Heart left ventricle (tissue), 16 donors: ENCODE measurements at regions not wholly inside any gene's neighbourhood (a gene's known extent, or its start where the extent isn't known, plus 50 kb on each side); places are given as distances from the start of the nearest gene placed in this dataset.

ENCODE experiments used
- ATAC-seq, 4 donors: fragments of 200-7000 bp; cut with Tn5 transposase; one replicate each; pipeline ENCODE4 v1.9.1; 2020 to 2022; ENCODE audit warnings: moderate library complexity in 4 of 4, mild to moderate bottlenecking in 3 of 4, moderate number of reproducible peaks in 1 of 4
- DNase-seq, 5 donors: peaks; one replicate each; pipeline ENCODE4 v3.0.0-alpha.2; 2020
- H3K27ac ChIP-seq, 12 donors: fragments of 200-600 bp; sonication (generic) in 4 of 12; one replicate each; pipeline versions ENCODE4 v1.5.0 to v1.8.0; 2016 to 2022; ENCODE audit warnings: mild to moderate bottlenecking in 2 of 12
- H3K27me3 ChIP-seq, 9 donors: fragments of 200-600 bp; sonication (generic) in 2 of 9; one replicate each; pipeline versions ENCODE4 v1.5.1 to v1.8.0; 2016 to 2022; ENCODE audit warnings: mild to moderate bottlenecking in 3 of 9
- H3K36me3 ChIP-seq, 9 donors: fragments of 200-600 bp; sonication (generic) in 2 of 9; one replicate each; pipeline versions ENCODE4 v1.5.0 to v1.8.0; 2018 to 2022; ENCODE audit warnings: mild to moderate bottlenecking in 2 of 9
- H3K4me1 ChIP-seq, 12 donors: fragments of 200-600 bp; sonication (generic) in 4 of 12; one replicate each; pipeline versions ENCODE4 v1.5.0 to v1.8.0; 2016 to 2022; ENCODE audit warnings: mild to moderate bottlenecking in 3 of 12
- H3K4me3 ChIP-seq, 12 donors: fragments of 200-600 bp; sonication (generic) in 4 of 12; one replicate each; pipeline versions ENCODE4 v1.5.0 to v1.8.0; 2017 to 2022; ENCODE audit warnings: mild to moderate bottlenecking in 9 of 12, moderate library complexity in 4 of 12
- H3K9me3 ChIP-seq, 12 donors: fragments of 200-600 bp; sonication (generic) in 4 of 12; one replicate each; pipeline versions ENCODE4 v1.5.0 to v1.8.0; 2016 to 2022; ENCODE audit warnings: mild to moderate bottlenecking in 1 of 12
- CTCF ChIP-seq, 12 donors: fragments of 200-600 bp; sonication (generic) in 4 of 12; IDR thresholded peaks; one replicate each; pipeline versions ENCODE4 v1.5.0 to v1.8.0; 2018 to 2022; ENCODE audit warnings: antibody characterized with exemption in 12 of 12, mild to moderate bottlenecking in 5 of 12
- POLR2A ChIP-seq, 2 donors: fragments of 450-650 bp; IDR thresholded peaks; one replicate each; pipeline ENCODE4 v1.6.1; 2017; ENCODE audit warnings: antibody characterized with exemption in 2 of 2, mild to moderate bottlenecking in 2 of 2, moderate library complexity in 2 of 2
- WGBS, 4 donors: extraction: QIAGEN DNeasy Blood & Tissue Kit in 2 of 4; methylation state at CpG; one replicate each; pipeline versions ENCODE4 v1.1.5 to v1.1.7; 2013 to 2018; 5-methylcytosine and 5-hydroxymethylcytosine counted together
- intact Hi-C, 10 donors: fragments of 100-400 bp; cut with DNase I; formaldehyde crosslinking; loops; one replicate each; pipeline versions ENCODE4 v1.11.1 to v1.14.2; 2022
- donor health status: ischemic (EF 13 %, LVEDD 7.1; RV severe dilation, severe dysfunction).
- donor health status: healthy with polysubstance abuse.
- donor health status: DM: no; HTN: yes; CAD: no.
- donor health status: DM: no; HTN: no; CAD: no.
- donor health status: ischemic (EF 25% LVEDD 6.9; RV normal size, moderate dysfunction).
- donor health status: ischemic (EF 25% LVEDD 5.7; RV mildly dilated, moderate dysfunction).
- donor health status: healthy.
- donor health status: DM: yes; HTN: yes; CAD: no.
- donor health status: ischemic (EF 35%, LVEDD 5.7; RV mildly dilated, moderate dysfunction).
- donor health status: nonischemic (EF 11% LVEDD 7.7; RV severe dilation, severe dysfunction).
- donor health status: DM: yes; HTN: yes; CAD: no.
- donor health status: PGD.
- donor health status: ischemic (EF 29% LVEDD 5.4; RV normal size, mild dysfunction).
- donor health status: nonischemic (EF 23%, LVEDD 6.1; RV moderate dilation, normal function).

- DNase-seq (peak in 4 of 5 donors; percentile 35 to 62 (median 51)), ATAC-seq (peak in 3 of 4 donors; percentile 74 to 92 (median 86))
- no peak overlapping the region for H3K4me3 ChIP-seq
- intact Hi-C loops, result loop anchor here in 8 of 10 donors (5.0 to 10.0 kb wide), 4 partner anchors 384 to 416 kb away; partner anchors contain the start of gene DACT1 (in 4 of the 8)
- H3K9me3 ChIP-seq, result no peaks in the 10 kb centered on the region
- peaks cover 0 to 10% (median 0%) of the 10 kb centered on the region in 12 donors for H3K4me1 ChIP-seq
- 0 to 2% (median 2%) methylated on average over 5 of the region's 5 CpGs for WGBS, 4 donors
- no peak overlapping the region for H3K27ac ChIP-seq
- TF ChIP-seq CTCF (IDR thresholded peaks at IDR 0.05) (peak; percentile 60 to 81 (median 72)), POLR2A (IDR thresholded peaks at IDR 0.05) (no peak)
- no peaks in the 10 kb centered on the region for H3K36me3 ChIP-seq
- H3K27me3 ChIP-seq, result no peaks in the 10 kb centered on the region
Measured at GRCh38 chr14:59028476-59029202, 159.8 kb upstream of the DAAM1 start.

GRCh38 chr14:59032826-59033225 is 155.6 kb upstream of the DAAM1 start:
- no peak overlapping the region for H3K27ac ChIP-seq
- no peak overlapping the region for H3K4me3 ChIP-seq
- intact Hi-C loops, result no loop called here
- TF ChIP-seq POLR2A (IDR thresholded peaks at IDR 0.05), result no peak
- no peak for TF ChIP-seq CTCF (IDR thresholded peaks at IDR 0.05)
- H3K36me3 ChIP-seq, result no peaks in the 10 kb centered on the region
- no peaks in the 10 kb centered on the region for H3K9me3 ChIP-seq
- no peaks in the 10 kb centered on the region for H3K27me3 ChIP-seq
- H3K4me1 ChIP-seq, result peaks cover 0 to 10% (median 0%) of the 10 kb centered on the region in 12 donors
- no peak for DNase-seq
- ATAC-seq, result no peak

GRCh38 chr14:59036134-59036533 is 152.3 kb upstream of the DAAM1 start:
- no peak for ATAC-seq
- H3K27me3 ChIP-seq, result no peaks in the 10 kb centered on the region
- no peaks in the 10 kb centered on the region for H3K9me3 ChIP-seq
- intact Hi-C loops, result no loop called here
- no peak overlapping the region for H3K27ac ChIP-seq
- TF ChIP-seq POLR2A (IDR thresholded peaks at IDR 0.05) (no peak), CTCF (IDR thresholded peaks at IDR 0.05) (no peak)
- DNase-seq, result no peak
- no peak overlapping the region for H3K4me3 ChIP-seq
- no peaks in the 10 kb centered on the region for H3K4me1 ChIP-seq
- H3K36me3 ChIP-seq, result no peaks in the 10 kb centered on the region
- whole genome bisulfite sequencing, 4 donors, result 74 to 84% (median 79%) methylated on average over 2 of the region's 2 CpGs

GRCh38 chr14:59037086-59037485 is 151.4 kb upstream of the DAAM1 start:
- Histone ChIP-seq H3K27me3 (no peaks in the 10 kb centered on the region), H3K27ac (no peak overlapping the region), H3K36me3 (no peaks in the 10 kb centered on the region), H3K9me3 (no peaks in the 10 kb centered on the region), H3K4me1 (no peaks in the 10 kb centered on the region), H3K4me3 (no peak overlapping the region)
- WGBS, 4 donors, result 78 to 90% (median 87%) methylated on average over 3 of the region's 3 CpGs
- DNase-seq (no peak), ATAC-seq (no peak)
- TF ChIP-seq CTCF (IDR thresholded peaks at IDR 0.05) (no peak), POLR2A (IDR thresholded peaks at IDR 0.05) (no peak)
- intact Hi-C loops, result no loop called here
